ENCODE measurements at regions not wholly inside any gene's neighbourhood (a gene's known extent, or its start where the extent isn't known, plus 50 kb on each side); places are given as distances from the start of the nearest gene placed in this dataset.

GRCh38 chr3:107272885-107273284 is 104.4 kb upstream of the CCDC54 start:
- no peaks in the 10 kb centered on the region for H3K36me3 ChIP-seq
- 80 to 100% methylated on average over 3 to 4 of the region's 4 CpGs for WGBS, 2 donors (ENCODE audit: low coverage in 1 of 2)
- H3K4me1 ChIP-seq, result no peaks in the 10 kb centered on the region
- intact Hi-C loops (cut with DNase I; ENCODE audit: low total_unique reads) (no loop called here), in situ Hi-C loops (cut with MboI; ENCODE audit: low pct_ligation_motif_present in 1 of 4, low pct_unique_long_range_greater_than_20kb in 1 of 4, low sequenced_read_pairs in 3 of 4) (no loop called here)
- no peak for DNase-seq
- TF ChIP-seq CTCF (IDR thresholded peaks at IDR 0.05) (no peak), EP300 (IDR thresholded peaks at IDR 0.05; ENCODE audit: low read depth) (no peak), POLR2AphosphoS5 (IDR thresholded peaks at IDR 0.05) (no peak)
- no peaks in the 10 kb centered on the region for H3K27me3 ChIP-seq
- no peaks in the 10 kb centered on the region for H3K9me3 ChIP-seq
- no peak overlapping the region for H3K27ac ChIP-seq
- H3K4me3 ChIP-seq, result no peak overlapping the region

GRCh38 chr3:107273771-107274170 is 103.5 kb upstream of the CCDC54 start:
- no peak for TF ChIP-seq EP300 (IDR thresholded peaks at IDR 0.05; ENCODE audit: low read depth)
- TF ChIP-seq CTCF (IDR thresholded peaks at IDR 0.05), result no peak
- no peak for TF ChIP-seq POLR2AphosphoS5 (IDR thresholded peaks at IDR 0.05)
- no peak for TF ChIP-seq POLR2A (IDR thresholded peaks at IDR 0.05)
- WGBS, 2 donors (ENCODE audit: low coverage in 1 of 2), result 87 to 89% methylated on average over 2 of the region's 2 CpGs
- Histone ChIP-seq H3K27ac (no peak overlapping the region), H3K9me3 (no peaks in the 10 kb centered on the region), H3K4me3 (no peak overlapping the region), H3K27me3 (no peaks in the 10 kb centered on the region), H3K36me3 (no peaks in the 10 kb centered on the region), H3K4me1 (no peaks in the 10 kb centered on the region)
- in situ Hi-C loops (cut with MboI; ENCODE audit: low pct_ligation_motif_present in 1 of 4, low pct_unique_long_range_greater_than_20kb in 1 of 4, low sequenced_read_pairs in 3 of 4), result no loop called here
- no peak for DNase-seq
- intact Hi-C loops (cut with DNase I; ENCODE audit: low total_unique reads), result no loop called here

- Histone ChIP-seq H3K27ac (no peak overlapping the region), H3K4me3 (no peak overlapping the region), H3K27me3 (no peaks in the 10 kb centered on the region), H3K36me3 (no peaks in the 10 kb centered on the region), H3K4me1 (no peaks in the 10 kb centered on the region), H3K9me3 (no peaks in the 10 kb centered on the region)
- intact Hi-C loops (cut with DNase I; ENCODE audit: low total_unique reads), result no loop called here
- TF ChIP-seq EP300 (IDR thresholded peaks at IDR 0.05; ENCODE audit: low read depth), result no peak
- no peak for TF ChIP-seq POLR2AphosphoS5 (IDR thresholded peaks at IDR 0.05)
- no peak for TF ChIP-seq CTCF (IDR thresholded peaks at IDR 0.05)
- no peak for TF ChIP-seq POLR2A (IDR thresholded peaks at IDR 0.05)
- in situ Hi-C loops (cut with MboI; ENCODE audit: low pct_ligation_motif_present in 1 of 4, low pct_unique_long_range_greater_than_20kb in 1 of 4, low sequenced_read_pairs in 3 of 4), result no loop called here
- DNase-seq, result no peak
- WGBS, 2 donors (ENCODE audit: low coverage in 1 of 2), result 90 to 91% methylated on average over 2 of the region's 2 CpGs
Measured at GRCh38 chr3:107275511-107275910, 101.7 kb upstream of the CCDC54 start.

- no peaks in the 10 kb centered on the region for H3K27me3 ChIP-seq
- intact Hi-C loops (cut with DNase I; ENCODE audit: low total_unique reads), result no loop called here
- 65 to 75% methylated on average over 3 of the region's 3 CpGs for WGBS, 2 donors (ENCODE audit: low coverage in 1 of 2)
- no peaks in the 10 kb centered on the region for H3K9me3 ChIP-seq
- H3K4me1 ChIP-seq, result no peaks in the 10 kb centered on the region
- no peak overlapping the region for H3K27ac ChIP-seq
- in situ Hi-C loops (cut with MboI; ENCODE audit: low pct_ligation_motif_present in 1 of 4, low pct_unique_long_range_greater_than_20kb in 1 of 4, low sequenced_read_pairs in 3 of 4), result no loop called here
- no peaks in the 10 kb centered on the region for H3K36me3 ChIP-seq
- TF ChIP-seq CTCF (IDR thresholded peaks at IDR 0.05), result no peak
- DNase-seq, result no peak
- H3K4me3 ChIP-seq, result no peak overlapping the region
Measured at GRCh38 chr3:107283948-107284347, 93.3 kb upstream of the CCDC54 start.

All from transverse colon (tissue), 4 donors.